H1 (cell line): ENCODE measurements at regions not wholly inside any gene's neighbourhood (a gene's known extent, or its start where the extent isn't known, plus 50 kb on each side); places are given as distances from the start of the nearest gene placed in this dataset.

ENCODE experiments used
- CTCF ChIA-PET: fragments of 300-600 bp; sonication (Branson Sonifier 250); formaldehyde crosslinking; loops from one replicate; lab custom pipeline; 2021; ENCODE audit not compliant: partially characterized antibody; lab: Charles Lee
- POLR2A ChIA-PET: fragments of 300-600 bp; sonication (Branson Sonifier 250); formaldehyde crosslinking; loops from one replicate; lab custom pipeline; 2021; ENCODE audit warnings: inconsistent platforms; ENCODE audit not compliant: partially characterized antibody; lab: Charles Lee
- DNase-seq, 2 experiments: peaks; one replicate each; pipeline versions ENCODE4 v3.0.0 to v3.0.0-alpha.2; 2010 to 2022; ENCODE audit warnings: low spot score in 2 of 2, low read depth in 1 of 2, mixed read lengths in 1 of 2
- FAIRE-seq: peaks from 2 replicates; lab custom pipeline; 2011; peaks lifted over from hg19 to GRCh38; lab: Jason Lieb, UNC
- H2AFZ ChIP-seq: 2 replicates; pipeline ENCODE4 v1.8.1; 2012; ENCODE audit warnings: low read length, inconsistent platforms
- H2AK5ac ChIP-seq: 2 replicates; pipeline ENCODE4 v1.6.1; 2013; ENCODE audit warnings: low read depth, low read length
- H2BK120ac ChIP-seq: replicated peaks from 2 replicates; pipeline ENCODE3; 2013; ENCODE audit warnings: low read depth, low read length, inconsistent platforms
- H2BK12ac ChIP-seq: 2 replicates; pipeline ENCODE4 v1.6.1; 2013; ENCODE audit warnings: low read depth, low read length
- H2BK15ac ChIP-seq: 2 replicates; pipeline ENCODE4 v1.6.1; 2013; ENCODE audit warnings: low read length
- H2BK20ac ChIP-seq: 2 replicates; pipeline ENCODE4 v1.6.1; 2013; ENCODE audit warnings: low read length
- H2BK5ac ChIP-seq: 2 replicates; pipeline ENCODE4 v1.6.1; 2013; ENCODE audit warnings: low read depth, low read length
- H3K14ac ChIP-seq: 2 replicates; pipeline ENCODE4 v1.6.1; 2013; ENCODE audit warnings: inconsistent platforms; ENCODE audit not compliant: insufficient read length
- H3K18ac ChIP-seq: 2 replicates; pipeline ENCODE4 v1.6.1; 2013; ENCODE audit warnings: low read length; ENCODE audit errors: extremely low read depth
- H3K23ac ChIP-seq: 2 replicates; pipeline ENCODE4 v1.6.1; 2013; ENCODE audit warnings: inconsistent platforms; ENCODE audit not compliant: insufficient read length
- H3K23me2 ChIP-seq: 2 replicates; pipeline ENCODE4 v1.6.1; 2013; ENCODE audit warnings: low read depth, low read length
- H3K27ac ChIP-seq: 2 replicates; pipeline ENCODE4 v1.6.1; 2011; ENCODE audit warnings: low read depth, low read length, inconsistent platforms
- H3K27me3 ChIP-seq, 4 experiments: replicated peaks in 1 of 4; 1 replicate in 1 of 4; 2 replicates in 3 of 4; pipeline versions ENCODE4 v1.6.1 to v1.8.1; 2011 to 2013; ENCODE audit warnings: low read length in 3 of 4, mild to moderate bottlenecking in 3 of 4, inconsistent platforms in 2 of 4, mixed read lengths in 2 of 4, moderate library complexity in 1 of 4; ENCODE audit not compliant: control insufficient read depth in 3 of 4, insufficient read depth in 3 of 4; ENCODE audit errors: extremely low read depth in 1 of 4
- H3K36me3 ChIP-seq, 4 experiments: 2 replicates each; pipeline versions ENCODE4 v1.6.1 to v1.8.1; 2011 to 2013; ENCODE audit warnings: mild to moderate bottlenecking in 4 of 4, low read length in 3 of 4, moderate library complexity in 2 of 4, control low read depth in 1 of 4, inconsistent platforms in 1 of 4; ENCODE audit not compliant: insufficient read depth in 4 of 4, control insufficient read depth in 2 of 4
- H3K4ac ChIP-seq: replicated peaks from 2 replicates; pipeline ENCODE3; 2013; ENCODE audit warnings: low read length, low read depth, mixed read lengths, inconsistent platforms; ENCODE audit not compliant: insufficient read length
- H3K4me1 ChIP-seq, 4 experiments: replicated peaks in 1 of 4; 1 replicate in 1 of 4; 2 replicates in 3 of 4; pipeline versions ENCODE4 v1.6.1 to v1.8.1; 2011 to 2013; ENCODE audit warnings: low read length in 3 of 4, inconsistent platforms in 2 of 4, mixed read lengths in 1 of 4; ENCODE audit not compliant: insufficient read depth in 4 of 4, control insufficient read depth in 3 of 4
- H3K4me2 ChIP-seq, 2 experiments: 2 replicates each; pipeline versions ENCODE4 v1.6.1 to v1.8.1; 2011 to 2013; ENCODE audit warnings: low read depth in 2 of 2, low read length in 2 of 2, control low read depth in 1 of 2, inconsistent platforms in 1 of 2, mild to moderate bottlenecking in 1 of 2; ENCODE audit not compliant: insufficient read depth in 1 of 2
- H3K4me3 ChIP-seq, 4 experiments: fragments of 200-600, 300-600 bp in 1 of 4; sonication (generic), shearing (Covaris generic), sonication (Bioruptor Twin) in 1 of 4; 2 replicates each; pipeline versions ENCODE4 v1.5.1 to v1.8.1; 2011 to 2016; ENCODE audit warnings: low read length in 4 of 4, low read depth in 3 of 4, control low read depth in 2 of 4, inconsistent platforms in 2 of 4, mild to moderate bottlenecking in 2 of 4, mixed read lengths in 1 of 4, moderate library complexity in 1 of 4; ENCODE audit not compliant: insufficient read depth in 2 of 4; ENCODE audit errors: extremely low read depth in 1 of 4
- H3K56ac ChIP-seq: replicated peaks from 2 replicates; pipeline ENCODE3; 2013; ENCODE audit warnings: low read depth, mild to moderate bottlenecking, mixed read lengths, low read length, inconsistent platforms; ENCODE audit not compliant: insufficient read length
- H3K79me1 ChIP-seq: 2 replicates; pipeline ENCODE4 v1.6.1; 2013; ENCODE audit warnings: low read depth, low read length, control low read depth
- H3K79me2 ChIP-seq, 2 experiments: 2 replicates each; pipeline versions ENCODE4 v1.6.1 to v1.8.1; 2012 to 2013; ENCODE audit warnings: low read length in 2 of 2, mild to moderate bottlenecking in 2 of 2, inconsistent platforms in 1 of 2; ENCODE audit not compliant: insufficient read depth in 2 of 2, control insufficient read depth in 1 of 2
- H3K9ac ChIP-seq, 4 experiments: replicated peaks in 1 of 4; 1 replicate in 1 of 4; 2 replicates in 3 of 4; pipeline versions ENCODE4 v1.6.1 to v1.8.1; 2011 to 2013; ENCODE audit warnings: low read depth in 3 of 4, low read length in 3 of 4, control low read depth in 2 of 4, mild to moderate bottlenecking in 2 of 4, moderate library complexity in 2 of 4, inconsistent platforms in 1 of 4; ENCODE audit errors: extremely low read depth in 1 of 4
- H3K9me3 ChIP-seq, 2 experiments: 2 replicates each; pipeline versions ENCODE4 v1.6.1 to v1.8.1; 2012 to 2013; ENCODE audit warnings: mild to moderate bottlenecking in 2 of 2, moderate library complexity in 2 of 2, control low read depth in 1 of 2, inconsistent platforms in 1 of 2, low read depth in 1 of 2, low read length in 1 of 2, mixed read lengths in 1 of 2; ENCODE audit not compliant: insufficient read depth in 2 of 2
- H4K20me1 ChIP-seq, 2 experiments: replicated peaks in 1 of 2; 2 replicates each; pipeline versions ENCODE3 to v1.8.1; 2011 to 2013; ENCODE audit warnings: inconsistent platforms in 2 of 2, low read length in 2 of 2, mild to moderate bottlenecking in 1 of 2; ENCODE audit not compliant: insufficient read depth in 2 of 2, control insufficient read depth in 1 of 2
- H4K5ac ChIP-seq: 2 replicates; pipeline ENCODE4 v1.6.1; 2013; ENCODE audit warnings: low read length, low read depth, mixed read lengths, inconsistent platforms; ENCODE audit not compliant: insufficient read length
- H4K8ac ChIP-seq: 2 replicates; pipeline ENCODE4 v1.8.0; 2013; ENCODE audit warnings: mild to moderate bottlenecking, moderate library complexity, low read length, inconsistent platforms; ENCODE audit not compliant: insufficient read depth; ENCODE audit errors: extremely low read depth
- H4K91ac ChIP-seq: replicated peaks from 2 replicates; pipeline ENCODE3; 2013; ENCODE audit warnings: low read length, mixed read lengths, inconsistent platforms; ENCODE audit not compliant: insufficient read length
- BACH1 ChIP-seq: IDR thresholded peaks from 2 replicates; pipeline ENCODE4 v1.6.1; 2012; ENCODE audit warnings: low read length, improper control_type of control experiment
- HDAC6 ChIP-seq: IDR thresholded peaks from one replicate; pipeline ENCODE4 v1.7.1; 2012; ENCODE audit warnings: low read depth, mild to moderate bottlenecking, inconsistent platforms, low read length, moderate library complexity
- KDM1A ChIP-seq: fragments of 200-600, 300-600 bp; sonication (generic); IDR thresholded peaks from 2 replicates; pipeline ENCODE4 v1.7.1; 2016; ENCODE audit warnings: mild to moderate bottlenecking, low read length, borderline replicate concordance
- KDM4A ChIP-seq: IDR thresholded peaks from one replicate; pipeline ENCODE4 v1.7.1; 2012; ENCODE audit warnings: low read depth, mild to moderate bottlenecking, moderate library complexity, low read length, inconsistent platforms; ENCODE audit not compliant: severe bottlenecking
- PHF8 ChIP-seq: fragments of 200-600 bp; sonication (generic); conservative IDR thresholded peaks from 2 replicates; pipeline ENCODE4 v1.7.1; 2012; ENCODE audit warnings: low read depth, mild to moderate bottlenecking, inconsistent platforms, low read length, moderate library complexity
- SIX5 ChIP-seq: IDR thresholded peaks from 2 replicates; pipeline ENCODE4 v1.6.1; 2011; ENCODE audit warnings: mild to moderate bottlenecking, low read depth, low read length
- SP4 ChIP-seq: IDR thresholded peaks from 2 replicates; pipeline ENCODE4 v1.6.1; 2012; ENCODE audit warnings: low read length, inconsistent platforms
- TBP ChIP-seq: IDR thresholded peaks from 2 replicates; pipeline ENCODE4 v1.6.1; 2011; ENCODE audit warnings: low read depth, low read length, improper control_type of control experiment
- TCF12 ChIP-seq: IDR thresholded peaks from 2 replicates; pipeline ENCODE4 v1.6.1; 2011; ENCODE audit warnings: low read depth, mild to moderate bottlenecking, low read length
- ZNF274 ChIP-seq: IDR thresholded peaks from 2 replicates; pipeline ENCODE4 v1.7.0; 2012; ENCODE audit warnings: low read length, borderline replicate concordance; ENCODE audit errors: extremely low read depth
- TF ChIP-seq, protein P1 (sequence below): IDR thresholded peaks from 2 replicates; pipeline ENCODE4 v1.6.1; 2012; ENCODE audit warnings: inconsistent platforms

DNA sequence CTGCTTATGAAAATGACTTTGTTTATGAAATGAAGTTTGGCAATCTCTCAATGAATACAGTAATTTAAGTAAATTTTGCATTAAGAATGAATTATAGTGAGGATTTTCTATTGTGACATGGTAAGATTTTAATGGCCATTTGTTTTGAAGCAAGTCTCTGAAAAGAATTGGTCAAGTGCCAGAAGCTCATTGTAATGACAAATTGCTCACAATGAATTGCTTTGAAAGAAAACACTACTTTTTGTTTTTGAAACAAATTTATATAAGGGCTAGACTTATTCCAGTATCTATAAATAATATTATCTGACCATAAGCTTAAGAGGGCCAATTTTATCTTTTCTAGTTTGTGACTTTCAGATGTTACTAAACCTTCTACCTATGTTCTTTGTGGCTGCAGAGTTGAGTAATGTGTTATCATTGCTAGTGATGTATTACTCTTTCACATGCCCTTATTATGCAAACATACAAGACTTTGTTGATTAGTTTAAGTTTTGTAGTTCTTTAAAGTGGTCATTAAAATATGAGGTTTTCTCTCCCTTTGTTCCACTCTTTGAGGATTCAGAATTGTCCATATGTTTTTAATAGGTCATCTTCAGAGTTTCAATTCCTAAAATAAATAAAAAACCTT is 93.0 kb upstream of the ZNF608 start:
- Histone ChIP-seq H3K36me3 (no peaks in the 10 kb centered on the region), H2AFZ (no peak overlapping the region), H3K27me3 (no peaks in the 10 kb centered on the region), H3K9ac (no peak overlapping the region), H2AK5ac (no peak overlapping the region), H3K23me2 (no peaks in the 10 kb centered on the region), H3K4me2 (no peak overlapping the region), H2BK12ac (no peak overlapping the region), H3K9me3 (peaks cover 0 to 2% of the 10 kb centered on the region in 2 experiments; a peak in 2 of 4 replicates), H4K8ac (no peak overlapping the region), H3K18ac (no peak overlapping the region), H3K23ac (no peak overlapping the region), H2BK5ac (no peak overlapping the region), H4K20me1 (no peaks in the 10 kb centered on the region), H3K79me1 (no peaks in the 10 kb centered on the region), H2BK20ac (no peak overlapping the region), H4K91ac (no peak overlapping the region), H3K14ac (no peak overlapping the region), H4K5ac (no peak overlapping the region), H3K56ac (no peak overlapping the region), H3K4me3 (no peak overlapping the region), H2BK120ac (no peak overlapping the region), H2BK15ac (no peak overlapping the region), H3K4ac (no peak overlapping the region), H3K4me1 (no peaks in the 10 kb centered on the region), H3K79me2 (no peaks in the 10 kb centered on the region), H3K27ac (no peak overlapping the region)
- FAIRE-seq: no peak
- TF ChIP-seq TCF12: no peak
- TF ChIP-seq BACH1: no peak
- no peak for TF ChIP-seq PHF8
- TF ChIP-seq SIX5: no peak
- no peak for TF ChIP-seq ZNF274
- TF ChIP-seq TBP: no peak
- TF ChIP-seq, protein P1, sequence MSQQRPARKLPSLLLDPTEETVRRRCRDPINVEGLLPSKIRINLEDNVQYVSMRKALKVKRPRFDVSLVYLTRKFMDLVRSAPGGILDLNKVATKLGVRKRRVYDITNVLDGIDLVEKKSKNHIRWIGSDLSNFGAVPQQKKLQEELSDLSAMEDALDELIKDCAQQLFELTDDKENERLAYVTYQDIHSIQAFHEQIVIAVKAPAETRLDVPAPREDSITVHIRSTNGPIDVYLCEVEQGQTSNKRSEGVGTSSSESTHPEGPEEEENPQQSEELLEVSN: no peak
- TF ChIP-seq KDM4A: no peak
- no peak for TF ChIP-seq HDAC6
- TF ChIP-seq KDM1A: no peak
- TF ChIP-seq SP4: no peak
- ChIA-PET POLR2A (no interaction called here), CTCF (no interaction called here)
- no peak for DNase-seq
